ENCODE measurements at regions not wholly inside any gene's neighbourhood (a gene's known extent, or its start where the extent isn't known, plus 50 kb on each side); places are given as distances from the start of the nearest gene placed in this dataset.

- H3K27ac Mint-ChIP-seq = no peak overlapping the region
- TF ChIP-seq, protein P1, sequence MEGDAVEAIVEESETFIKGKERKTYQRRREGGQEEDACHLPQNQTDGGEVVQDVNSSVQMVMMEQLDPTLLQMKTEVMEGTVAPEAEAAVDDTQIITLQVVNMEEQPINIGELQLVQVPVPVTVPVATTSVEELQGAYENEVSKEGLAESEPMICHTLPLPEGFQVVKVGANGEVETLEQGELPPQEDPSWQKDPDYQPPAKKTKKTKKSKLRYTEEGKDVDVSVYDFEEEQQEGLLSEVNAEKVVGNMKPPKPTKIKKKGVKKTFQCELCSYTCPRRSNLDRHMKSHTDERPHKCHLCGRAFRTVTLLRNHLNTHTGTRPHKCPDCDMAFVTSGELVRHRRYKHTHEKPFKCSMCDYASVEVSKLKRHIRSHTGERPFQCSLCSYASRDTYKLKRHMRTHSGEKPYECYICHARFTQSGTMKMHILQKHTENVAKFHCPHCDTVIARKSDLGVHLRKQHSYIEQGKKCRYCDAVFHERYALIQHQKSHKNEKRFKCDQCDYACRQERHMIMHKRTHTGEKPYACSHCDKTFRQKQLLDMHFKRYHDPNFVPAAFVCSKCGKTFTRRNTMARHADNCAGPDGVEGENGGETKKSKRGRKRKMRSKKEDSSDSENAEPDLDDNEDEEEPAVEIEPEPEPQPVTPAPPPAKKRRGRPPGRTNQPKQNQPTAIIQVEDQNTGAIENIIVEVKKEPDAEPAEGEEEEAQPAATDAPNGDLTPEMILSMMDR (IDR thresholded peaks at IDR 0.05; ENCODE audit: unreplicated experiment in 3 of 3) = no peak
- no peak overlapping the region for H3K4me3 Mint-ChIP-seq
- H3K27me3 Mint-ChIP-seq (ENCODE audit: low read depth) = peaks cover 3% of the 10 kb centered on the region
- H3K9me3 Mint-ChIP-seq = no peaks in the 10 kb centered on the region
- peaks cover 17% of the 10 kb centered on the region for H3K4me1 Mint-ChIP-seq
- H3K36me3 Mint-ChIP-seq (ENCODE audit: low read depth) = no peaks in the 10 kb centered on the region
Measured at GRCh38 chr5:122584411-122585300, 190.2 kb upstream of the SNX2 start.

GRCh38 chr5:122585371-122585770, 189.5 kb upstream of the SNX2 start:
- peaks cover 3% of the 10 kb centered on the region for H3K27me3 Mint-ChIP-seq (ENCODE audit: low read depth)
- H3K27ac Mint-ChIP-seq = no peak overlapping the region
- H3K36me3 Mint-ChIP-seq (ENCODE audit: low read depth) = no peaks in the 10 kb centered on the region
- H3K4me1 Mint-ChIP-seq = peaks cover 17% of the 10 kb centered on the region
- no peak overlapping the region for H3K4me3 Mint-ChIP-seq
- no peaks in the 10 kb centered on the region for H3K9me3 Mint-ChIP-seq
- TF ChIP-seq, protein P1 (IDR thresholded peaks at IDR 0.05; ENCODE audit: unreplicated experiment in 3 of 3) = no peak

DNA sequence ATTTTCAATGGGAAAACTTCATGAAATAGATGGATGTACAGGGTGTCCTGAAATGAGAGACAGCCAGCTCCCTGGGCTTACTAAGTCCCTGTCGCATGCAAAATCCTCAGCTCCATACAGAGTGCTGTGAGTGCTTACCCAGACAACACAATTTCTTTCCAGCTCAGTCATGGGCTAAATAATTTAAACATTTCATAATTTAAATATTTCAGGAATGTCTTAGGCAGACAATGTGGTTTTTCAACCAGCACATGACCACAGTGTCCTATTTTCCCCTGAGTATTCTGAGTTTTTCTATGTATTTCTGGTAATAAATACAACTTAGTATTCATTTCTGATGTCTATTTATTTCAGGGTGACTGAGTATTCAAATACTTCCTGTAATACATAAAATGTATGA, 188.5 kb upstream of the SNX2 start:
- H3K27me3 Mint-ChIP-seq (ENCODE audit: low read depth) = peaks cover 3% of the 10 kb centered on the region
- H3K36me3 Mint-ChIP-seq (ENCODE audit: low read depth) = no peaks in the 10 kb centered on the region
- TF ChIP-seq, protein P1 (IDR thresholded peaks at IDR 0.05; ENCODE audit: unreplicated experiment in 3 of 3) = no peak
- H3K27ac Mint-ChIP-seq = no peak overlapping the region
- H3K9me3 Mint-ChIP-seq = no peaks in the 10 kb centered on the region
- peaks cover 10% of the 10 kb centered on the region for H3K4me1 Mint-ChIP-seq
- H3K4me3 Mint-ChIP-seq = no peak overlapping the region

GRCh38 chr5:122591828-122592227, 183.1 kb upstream of the SNX2 start:
- Mint-ChIP-seq H3K27ac (no peak overlapping the region), H3K27me3 (ENCODE audit: low read depth) (no peaks in the 10 kb centered on the region)

GRCh38 chr5:122599000-122599399, 175.9 kb upstream of the SNX2 start:
- peaks cover 6% of the 10 kb centered on the region for H3K36me3 Mint-ChIP-seq (ENCODE audit: low read depth)
- peaks cover 5% of the 10 kb centered on the region for H3K4me1 Mint-ChIP-seq
- no peak overlapping the region for H3K4me3 Mint-ChIP-seq
- TF ChIP-seq, protein P1 (IDR thresholded peaks at IDR 0.05; ENCODE audit: unreplicated experiment in 3 of 3) = no peak
- peaks cover 36% of the 10 kb centered on the region for H3K9me3 Mint-ChIP-seq
- H3K27me3 Mint-ChIP-seq (ENCODE audit: low read depth) = no peaks in the 10 kb centered on the region
- H3K27ac Mint-ChIP-seq = no peak overlapping the region

More at GRCh38 chr5:122591828-122592227, 183.1 kb upstream of the SNX2 start:
- TF ChIP-seq, protein P1 (IDR thresholded peaks at IDR 0.05; ENCODE audit: unreplicated experiment in 3 of 3) = no peak
- H3K4me1 Mint-ChIP-seq = no peaks in the 10 kb centered on the region
- no peaks in the 10 kb centered on the region for H3K36me3 Mint-ChIP-seq (ENCODE audit: low read depth)
- peaks cover 6% of the 10 kb centered on the region for H3K9me3 Mint-ChIP-seq
- H3K4me3 Mint-ChIP-seq = no peak overlapping the region

DNA sequence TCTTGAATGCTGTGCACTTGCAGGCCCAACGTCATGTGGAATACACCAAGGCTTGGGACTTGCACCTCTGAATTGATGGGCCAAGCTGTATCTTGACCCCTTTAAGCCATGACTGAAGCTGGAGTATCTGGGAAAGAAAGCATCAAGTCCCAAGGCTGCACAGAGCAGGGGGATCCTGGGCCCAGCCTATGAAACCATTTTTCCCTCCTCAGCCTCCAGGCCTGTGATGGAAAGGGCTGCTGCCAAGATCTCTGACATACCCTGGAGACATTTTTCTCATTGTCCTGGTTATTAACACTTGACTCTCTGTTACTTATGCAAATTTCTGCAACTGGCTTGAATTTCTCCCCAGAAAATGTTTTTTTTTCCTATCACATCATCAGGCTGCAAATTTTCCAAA, 174.0 kb upstream of the SNX2 start:
- Mint-ChIP-seq H3K4me3 (no peak overlapping the region), H3K27me3 (ENCODE audit: low read depth) (no peaks in the 10 kb centered on the region), H3K27ac (no peak overlapping the region), H3K4me1 (peaks cover 5% of the 10 kb centered on the region), H3K9me3 (peaks cover 35% of the 10 kb centered on the region), H3K36me3 (ENCODE audit: low read depth) (peaks cover 6% of the 10 kb centered on the region)
- TF ChIP-seq, protein P1 (IDR thresholded peaks at IDR 0.05; ENCODE audit: unreplicated experiment in 3 of 3) = no peak
